ENCODE measurements at regions not wholly inside any gene's neighbourhood (a gene's known extent, or its start where the extent isn't known, plus 50 kb on each side); places are given as distances from the start of the nearest gene placed in this dataset.
"Not testable (repeated sequence)": the region's sequence is repeated elsewhere in the genome, so short reads cannot be mapped to it uniquely, and the experiment has no call there.

DNA sequence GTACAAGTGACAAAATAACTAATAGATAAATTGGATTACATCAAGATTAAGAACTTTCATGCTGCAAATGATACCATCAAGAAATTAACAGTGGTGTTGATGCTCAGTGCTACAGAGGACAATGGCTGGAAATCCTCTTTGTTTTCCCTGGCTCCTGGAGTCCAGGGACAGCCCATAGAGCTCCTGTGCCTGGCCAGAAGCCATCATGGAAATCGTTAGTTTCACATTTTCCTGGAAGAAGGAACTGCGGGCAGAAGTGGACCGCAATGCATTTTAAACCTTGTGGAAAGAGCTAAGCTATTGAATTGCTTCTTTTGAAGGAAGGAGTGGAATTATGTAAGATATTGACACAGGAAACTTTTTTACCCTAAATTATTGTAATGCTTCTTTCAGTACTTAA, 276.0 kb downstream of the GJA1 start:
- TF ChIP-seq, protein P1, sequence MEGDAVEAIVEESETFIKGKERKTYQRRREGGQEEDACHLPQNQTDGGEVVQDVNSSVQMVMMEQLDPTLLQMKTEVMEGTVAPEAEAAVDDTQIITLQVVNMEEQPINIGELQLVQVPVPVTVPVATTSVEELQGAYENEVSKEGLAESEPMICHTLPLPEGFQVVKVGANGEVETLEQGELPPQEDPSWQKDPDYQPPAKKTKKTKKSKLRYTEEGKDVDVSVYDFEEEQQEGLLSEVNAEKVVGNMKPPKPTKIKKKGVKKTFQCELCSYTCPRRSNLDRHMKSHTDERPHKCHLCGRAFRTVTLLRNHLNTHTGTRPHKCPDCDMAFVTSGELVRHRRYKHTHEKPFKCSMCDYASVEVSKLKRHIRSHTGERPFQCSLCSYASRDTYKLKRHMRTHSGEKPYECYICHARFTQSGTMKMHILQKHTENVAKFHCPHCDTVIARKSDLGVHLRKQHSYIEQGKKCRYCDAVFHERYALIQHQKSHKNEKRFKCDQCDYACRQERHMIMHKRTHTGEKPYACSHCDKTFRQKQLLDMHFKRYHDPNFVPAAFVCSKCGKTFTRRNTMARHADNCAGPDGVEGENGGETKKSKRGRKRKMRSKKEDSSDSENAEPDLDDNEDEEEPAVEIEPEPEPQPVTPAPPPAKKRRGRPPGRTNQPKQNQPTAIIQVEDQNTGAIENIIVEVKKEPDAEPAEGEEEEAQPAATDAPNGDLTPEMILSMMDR (IDR thresholded peaks at IDR 0.05; ENCODE audit: insufficient read depth, low read length, poor library complexity, severe bottlenecking), result no peak
- DNase-seq (ENCODE audit: low read depth), result no peak
- H3K27me3 ChIP-seq (ENCODE audit: control insufficient read depth, insufficient read depth, low read length), result no peaks in the 10 kb centered on the region
- H3K36me3 ChIP-seq (ENCODE audit: control insufficient read depth, insufficient read depth, low read length), result no peaks in the 10 kb centered on the region
- H3K4me3 ChIP-seq (ENCODE audit: low read depth, low read length), result no peak overlapping the region

DNA sequence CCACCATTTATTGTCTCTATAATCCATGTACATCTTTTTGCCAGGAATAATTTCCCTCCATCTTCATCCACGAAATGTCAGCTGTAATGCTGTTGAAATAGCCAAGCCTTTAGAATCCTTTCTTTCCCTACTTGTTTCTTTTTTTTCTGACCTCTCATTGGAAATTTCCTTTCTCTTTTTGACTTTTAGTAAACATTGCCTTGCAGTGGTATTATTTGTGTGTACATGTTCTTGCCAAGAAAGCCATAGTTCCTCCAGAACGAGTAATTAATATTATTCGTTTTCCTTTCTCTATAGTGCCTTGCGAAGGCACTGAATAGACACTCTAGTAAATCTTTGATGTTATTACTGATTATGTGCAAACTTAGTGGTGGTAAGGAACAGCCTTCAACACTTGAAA, 282.2 kb downstream of the GJA1 start:
- H3K36me3 ChIP-seq (ENCODE audit: control insufficient read depth, insufficient read depth, low read length), result no peaks in the 10 kb centered on the region
- no peak for DNase-seq (ENCODE audit: low read depth)
- H3K27me3 ChIP-seq (ENCODE audit: control insufficient read depth, insufficient read depth, low read length), result no peaks in the 10 kb centered on the region
- TF ChIP-seq, protein P1 (IDR thresholded peaks at IDR 0.05; ENCODE audit: insufficient read depth, low read length, poor library complexity, severe bottlenecking), result no peak
- H3K4me3 ChIP-seq (ENCODE audit: low read depth, low read length), result no peak overlapping the region

DNA sequence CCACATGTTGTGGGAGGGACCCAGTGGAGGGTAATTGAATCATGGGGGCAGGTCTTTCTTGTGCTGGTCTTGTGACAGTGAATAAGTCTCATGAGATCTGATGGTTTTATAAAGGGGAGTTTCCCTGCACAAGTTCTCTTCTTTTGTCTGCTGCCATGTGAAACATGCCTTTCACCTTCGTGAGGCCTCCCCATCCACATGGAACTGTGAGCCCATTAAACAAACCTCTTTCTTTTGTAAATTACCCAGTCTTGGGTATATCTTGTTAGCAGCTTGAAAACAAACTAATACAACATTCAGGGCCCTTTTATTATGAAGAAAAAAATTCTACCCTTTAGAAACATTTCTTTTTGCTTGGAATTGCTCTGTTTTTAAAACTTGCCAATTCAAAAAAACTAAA, 285.4 kb downstream of the GJA1 start:
- not testable (repeated sequence) for H3K36me3 ChIP-seq (ENCODE audit: control insufficient read depth, insufficient read depth, low read length); H3K4me3 ChIP-seq (ENCODE audit: low read depth, low read length); DNase-seq (ENCODE audit: low read depth); H3K27me3 ChIP-seq (ENCODE audit: control insufficient read depth, insufficient read depth, low read length)

DNA sequence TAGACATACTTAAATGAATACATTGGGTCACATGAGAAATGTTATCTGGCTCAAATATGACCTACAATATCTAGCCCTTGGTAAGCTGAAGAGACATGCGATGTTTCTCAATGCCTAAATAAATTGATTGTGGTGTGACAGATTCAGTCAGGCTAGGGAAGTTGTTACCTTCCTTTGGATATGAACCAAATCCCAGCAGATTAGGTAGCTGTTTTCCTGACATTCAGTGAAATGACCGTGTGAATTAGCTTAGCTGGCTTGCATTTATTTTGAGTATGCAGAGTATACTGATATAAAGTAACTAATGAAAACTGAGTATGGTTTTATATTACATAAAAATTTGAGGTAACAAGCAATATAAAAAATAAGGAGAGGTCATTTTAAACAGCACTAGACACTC, 288.2 kb downstream of the GJA1 start:
- DNase-seq (ENCODE audit: low read depth), result no peak
- H3K27me3 ChIP-seq (ENCODE audit: control insufficient read depth, insufficient read depth, low read length), result no peaks in the 10 kb centered on the region
- TF ChIP-seq, protein P1 (IDR thresholded peaks at IDR 0.05; ENCODE audit: insufficient read depth, low read length, poor library complexity, severe bottlenecking), result no peak
- H3K36me3 ChIP-seq (ENCODE audit: control insufficient read depth, insufficient read depth, low read length), result no peaks in the 10 kb centered on the region
- H3K4me3 ChIP-seq (ENCODE audit: low read depth, low read length), result no peak overlapping the region

DNA sequence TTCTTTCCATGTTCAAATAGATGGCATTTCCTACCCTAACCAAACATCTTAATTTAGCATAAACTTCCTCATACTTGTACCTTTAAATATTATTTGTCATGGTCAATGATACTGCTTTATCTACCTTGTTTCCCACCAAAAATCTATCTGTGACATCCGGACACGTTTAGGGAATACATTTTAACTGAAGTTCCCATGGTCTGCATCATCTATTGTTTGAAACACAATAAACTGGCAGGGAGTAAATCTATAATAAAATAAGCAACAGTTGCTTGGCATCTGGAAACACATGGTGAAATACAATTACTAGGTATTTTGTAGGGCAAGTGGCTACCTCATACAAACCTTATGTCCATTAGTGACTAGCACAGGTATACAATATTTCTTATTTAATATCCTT, 289.1 kb downstream of the GJA1 start:
- TF ChIP-seq, protein P1 (IDR thresholded peaks at IDR 0.05; ENCODE audit: insufficient read depth, low read length, poor library complexity, severe bottlenecking), result no peak
- H3K4me3 ChIP-seq (ENCODE audit: low read depth, low read length), result no peak overlapping the region
- H3K36me3 ChIP-seq (ENCODE audit: control insufficient read depth, insufficient read depth, low read length), result no peaks in the 10 kb centered on the region
- DNase-seq (ENCODE audit: low read depth), result no peak
- no peaks in the 10 kb centered on the region for H3K27me3 ChIP-seq (ENCODE audit: control insufficient read depth, insufficient read depth, low read length)

DNA sequence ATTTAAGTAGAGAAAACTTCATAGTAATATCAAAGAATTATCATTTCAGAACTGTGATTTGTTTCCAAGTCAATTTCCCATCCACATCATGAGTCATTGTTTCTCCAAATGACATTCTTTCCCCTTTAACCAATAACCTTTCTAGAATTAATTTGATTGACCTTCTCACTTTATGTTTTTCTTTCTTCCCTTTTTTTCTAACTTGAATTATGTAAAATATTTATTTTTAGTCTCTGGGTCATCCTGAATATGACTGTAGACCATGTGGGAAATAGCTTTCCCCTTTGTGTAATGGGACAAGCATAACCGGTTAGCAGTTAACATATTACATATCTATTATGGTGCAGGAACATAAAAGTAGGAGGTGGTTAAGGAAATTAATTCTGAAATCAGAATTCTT, 291.1 kb downstream of the GJA1 start:
- Histone ChIP-seq H3K27me3 (ENCODE audit: control insufficient read depth, insufficient read depth, low read length) (no peaks in the 10 kb centered on the region), H3K4me3 (ENCODE audit: low read depth, low read length) (no peak overlapping the region), H3K36me3 (ENCODE audit: control insufficient read depth, insufficient read depth, low read length) (no peaks in the 10 kb centered on the region)
- DNase-seq (ENCODE audit: low read depth), result no peak
- TF ChIP-seq, protein P1 (IDR thresholded peaks at IDR 0.05; ENCODE audit: insufficient read depth, low read length, poor library complexity, severe bottlenecking), result no peak

Measured in kidney epithelial cell (primary cell).